ENCODE measurements at regions not wholly inside any gene's neighbourhood (a gene's known extent, or its start where the extent isn't known, plus 50 kb on each side); places are given as distances from the start of the nearest gene placed in this dataset.

DNA sequence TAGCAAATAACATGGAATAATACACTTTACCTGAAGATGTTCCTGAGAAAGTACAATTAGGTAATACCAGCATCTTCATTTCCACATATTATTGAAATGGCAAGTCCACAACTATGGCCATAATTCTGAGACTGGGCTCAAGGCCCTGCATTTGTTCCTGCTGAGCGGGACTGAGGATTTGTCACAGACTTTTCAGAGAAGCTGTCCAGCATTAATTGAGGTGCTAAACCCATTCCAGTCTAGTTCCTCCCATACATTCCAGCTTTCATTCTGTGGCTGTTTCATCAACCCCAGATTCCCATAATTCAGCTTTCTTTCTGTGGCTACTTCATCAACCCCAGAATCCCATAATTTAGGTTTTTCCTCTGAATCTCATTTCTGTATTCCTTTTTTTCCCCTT, 293.4 kb upstream of the GBE1 start:
- no peak for TF ChIP-seq SP1 (IDR thresholded peaks at IDR 0.05)
- TF ChIP-seq TARDBP (IDR thresholded peaks at IDR 0.05) = no peak
- TF ChIP-seq, protein P1, sequence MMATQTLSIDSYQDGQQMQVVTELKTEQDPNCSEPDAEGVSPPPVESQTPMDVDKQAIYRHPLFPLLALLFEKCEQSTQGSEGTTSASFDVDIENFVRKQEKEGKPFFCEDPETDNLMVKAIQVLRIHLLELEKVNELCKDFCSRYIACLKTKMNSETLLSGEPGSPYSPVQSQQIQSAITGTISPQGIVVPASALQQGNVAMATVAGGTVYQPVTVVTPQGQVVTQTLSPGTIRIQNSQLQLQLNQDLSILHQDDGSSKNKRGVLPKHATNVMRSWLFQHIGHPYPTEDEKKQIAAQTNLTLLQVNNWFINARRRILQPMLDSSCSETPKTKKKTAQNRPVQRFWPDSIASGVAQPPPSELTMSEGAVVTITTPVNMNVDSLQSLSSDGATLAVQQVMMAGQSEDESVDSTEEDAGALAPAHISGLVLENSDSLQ (IDR thresholded peaks at IDR 0.05) = no peak
- no peak for TF ChIP-seq L3MBTL2 (conservative IDR thresholded peaks at IDR 0.05)
- no peak for TF ChIP-seq FOXM1 (IDR thresholded peaks at IDR 0.05; ENCODE audit: borderline replicate concordance)
- TF ChIP-seq CTBP1 (IDR thresholded peaks at IDR 0.05; ENCODE audit: borderline replicate concordance) = no peak
- no peak for TF ChIP-seq BHLHE40 (IDR thresholded peaks at IDR 0.05; ENCODE audit: borderline replicate concordance)
- no peak for TF ChIP-seq SUZ12 (IDR thresholded peaks at IDR 0.05)
- TF ChIP-seq ZNF384 (IDR thresholded peaks at IDR 0.05) = no peak
- TF ChIP-seq NFRKB (IDR thresholded peaks at IDR 0.05) = no peak

All from HEK293T (cell line).